Brain pericyte (primary cell): ENCODE measurements at regions not wholly inside any gene's neighbourhood (a gene's known extent, or its start where the extent isn't known, plus 50 kb on each side); places are given as distances from the start of the nearest gene placed in this dataset.
"Not testable (repeated sequence)": the region's sequence is repeated elsewhere in the genome, so short reads cannot be mapped to it uniquely, and the experiment has no call there.

ENCODE experiments used
- DNase-seq: peaks from one replicate; pipeline ENCODE4 v3.0.0-alpha.2; 2012; ENCODE audit warnings: low read depth, low spot score

DNA sequence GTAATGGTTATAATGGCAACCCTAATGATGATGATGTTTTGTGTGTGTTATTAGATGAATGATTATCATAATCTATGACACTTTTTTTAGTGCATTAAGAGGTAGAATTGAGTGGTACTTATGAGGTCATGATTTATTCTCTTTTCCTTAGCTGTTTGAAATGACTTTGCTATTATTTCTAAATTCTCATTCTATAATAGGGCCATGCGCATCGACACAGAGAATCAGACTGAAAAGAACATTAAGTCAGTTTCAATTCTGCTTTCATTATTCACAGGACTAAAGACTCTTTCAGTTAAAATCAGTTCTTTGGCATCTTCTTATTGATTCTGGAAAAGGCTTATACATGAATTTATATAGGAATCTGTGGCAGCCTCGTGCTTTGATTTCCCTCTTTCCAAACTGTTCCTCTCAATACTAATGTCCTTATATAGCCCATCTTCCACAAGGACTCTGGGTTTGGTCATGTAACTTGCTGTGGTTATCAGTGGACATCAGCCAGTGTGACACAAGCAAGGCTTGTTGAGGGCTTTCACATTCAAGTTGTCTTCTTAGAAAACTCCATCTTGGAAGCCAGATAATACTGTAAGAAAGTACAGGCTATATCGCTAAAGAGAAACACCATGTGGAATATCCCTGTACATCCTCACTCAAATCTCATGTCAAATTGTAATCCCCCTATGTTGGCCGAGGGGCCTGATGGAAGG lies 140.3 kb upstream of the CHD1 start:
- DNase-seq: no peak

DNA sequence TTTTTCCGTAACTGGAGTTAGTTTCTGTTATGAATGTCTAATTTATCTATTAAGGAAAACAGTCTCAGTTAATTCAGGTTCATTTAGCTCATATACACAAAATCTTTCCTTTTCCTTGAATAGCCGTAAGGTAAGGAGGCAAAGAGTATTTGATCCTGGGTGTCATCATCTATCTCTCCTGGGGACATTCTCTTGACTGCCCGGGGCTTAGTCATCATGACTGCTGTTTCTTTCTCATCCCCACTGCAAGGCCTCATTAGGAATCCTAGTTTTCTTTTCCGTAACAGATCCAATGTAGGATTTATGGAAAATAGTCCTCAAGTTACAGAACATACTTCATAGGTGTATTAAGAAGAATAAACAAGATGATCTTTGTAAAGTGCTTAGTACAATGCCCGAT lies 134.9 kb upstream of the CHD1 start:
- no peak for DNase-seq

DNA sequence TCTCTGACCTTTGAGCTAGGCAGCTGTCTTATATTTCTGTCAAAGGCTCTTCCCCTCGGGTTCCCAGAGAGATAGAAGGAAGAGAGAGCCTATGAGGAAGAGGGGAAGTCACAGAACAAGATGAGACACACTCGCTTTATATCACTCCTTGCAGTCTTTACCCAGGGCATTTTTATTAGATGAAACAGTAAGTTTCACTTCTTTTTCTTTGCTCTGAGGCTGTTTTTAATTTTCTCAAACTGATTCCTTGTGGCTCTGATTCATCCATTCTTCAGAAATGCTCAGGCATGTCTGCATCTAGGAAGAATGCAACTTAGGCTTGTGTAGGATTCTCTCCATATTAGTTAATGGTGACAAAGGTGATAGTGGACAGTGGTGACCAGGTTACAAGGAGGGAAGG lies 132.9 kb upstream of the CHD1 start:
- no peak for DNase-seq

DNA sequence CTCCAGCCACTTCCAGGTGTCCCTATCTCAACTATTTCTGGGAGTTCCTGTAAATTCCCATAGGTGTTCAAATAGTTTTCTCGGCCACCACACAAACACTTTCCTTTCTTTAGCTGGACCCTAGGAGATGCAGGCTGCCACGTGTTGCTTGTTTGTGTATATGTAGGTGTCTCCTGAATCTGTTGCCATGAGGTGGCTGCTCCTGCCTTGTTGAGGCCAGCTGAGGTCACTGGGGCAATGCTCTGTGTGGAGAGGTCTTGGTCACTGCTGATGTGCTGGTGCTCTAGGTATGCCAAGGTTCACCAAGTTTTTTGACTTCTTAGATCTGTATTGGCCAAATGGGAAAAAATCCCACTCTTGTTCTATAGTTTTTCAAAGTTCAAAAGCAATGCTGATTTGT lies 132.5 kb upstream of the CHD1 start:
- DNase-seq: no peak

DNA sequence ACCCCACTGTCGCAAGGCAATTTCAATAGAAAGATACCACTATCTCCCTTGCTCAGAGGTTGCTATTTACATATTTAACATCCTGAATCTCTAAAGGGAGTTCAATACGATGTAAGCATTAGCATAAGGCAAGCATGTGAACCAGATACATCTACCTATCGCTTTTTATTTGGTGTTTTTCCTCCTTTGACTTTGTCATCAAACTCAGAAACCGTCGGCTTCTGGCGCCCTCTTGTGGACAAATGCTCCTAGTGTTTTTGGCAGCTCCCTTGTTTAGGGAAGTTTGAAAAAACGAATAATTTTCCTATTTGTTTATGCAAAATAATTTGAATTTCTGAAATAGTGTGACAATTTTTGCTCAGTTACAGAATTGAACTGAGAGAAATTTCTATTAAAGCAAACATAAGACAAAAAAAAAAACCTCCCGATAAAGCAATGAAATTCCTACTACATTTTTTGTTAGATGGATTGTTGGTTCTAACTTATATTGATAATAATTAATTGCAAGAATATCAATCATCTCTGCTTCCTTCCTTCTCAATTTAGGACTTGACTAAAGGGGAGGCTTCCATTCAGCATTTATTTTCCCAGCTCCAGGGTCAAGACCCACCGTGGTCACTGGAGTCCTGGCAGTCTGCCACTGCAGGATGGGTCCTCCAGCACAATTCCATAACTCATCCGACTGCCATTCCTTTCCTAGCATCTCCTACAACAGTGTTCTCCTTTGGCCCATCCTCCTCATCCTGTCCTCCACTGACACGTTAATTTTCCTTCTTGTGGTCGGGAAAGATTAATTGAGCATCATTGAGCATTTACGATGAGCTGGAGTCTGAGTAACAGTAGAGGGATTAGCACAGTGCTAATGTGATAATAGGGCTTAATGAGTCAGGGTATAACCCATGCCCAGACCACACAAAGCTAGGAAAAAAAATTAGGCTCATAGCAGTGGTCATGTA lies 131.8 kb upstream of the CHD1 start:
- DNase-seq: peak; percentile 13

DNA sequence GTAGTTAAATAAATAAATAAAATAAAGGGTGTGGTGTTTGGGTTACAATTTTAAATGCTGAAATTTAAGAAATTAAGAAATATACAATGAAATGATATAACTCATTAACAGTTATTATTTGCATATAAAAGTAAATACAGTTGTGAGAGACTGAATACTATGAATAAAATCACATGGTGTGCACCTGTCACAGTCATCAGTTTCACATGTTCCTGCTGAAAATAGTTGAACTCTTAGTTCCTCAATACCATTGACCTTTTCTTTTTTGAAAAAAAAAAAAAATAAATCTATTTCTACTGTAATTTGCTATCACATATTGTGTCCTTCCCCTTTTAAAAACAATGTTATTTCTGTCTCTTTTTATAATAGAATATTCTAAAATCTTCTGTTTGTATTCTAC lies 130.9 kb upstream of the CHD1 start:
- DNase-seq: no peak

DNA sequence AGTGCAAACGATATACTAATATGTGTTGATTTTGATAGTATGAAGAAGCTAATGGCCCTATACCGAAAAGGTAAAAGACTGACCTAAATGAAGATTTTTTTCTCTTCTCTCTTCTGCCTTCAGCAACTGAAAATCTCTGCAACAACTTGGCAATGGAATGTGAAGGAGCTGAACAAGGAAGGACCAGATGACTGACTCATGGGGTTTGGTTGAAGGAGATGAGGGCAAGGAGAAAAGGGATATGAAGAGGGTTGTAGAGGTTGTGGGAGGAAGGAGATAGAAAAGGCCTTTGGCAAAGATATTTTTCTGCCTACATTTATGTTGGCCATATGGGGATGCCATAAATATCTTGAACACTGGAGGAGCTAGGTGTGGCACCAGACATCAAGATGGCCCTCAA lies 129.7 kb upstream of the CHD1 start:
- DNase-seq: no peak

DNA sequence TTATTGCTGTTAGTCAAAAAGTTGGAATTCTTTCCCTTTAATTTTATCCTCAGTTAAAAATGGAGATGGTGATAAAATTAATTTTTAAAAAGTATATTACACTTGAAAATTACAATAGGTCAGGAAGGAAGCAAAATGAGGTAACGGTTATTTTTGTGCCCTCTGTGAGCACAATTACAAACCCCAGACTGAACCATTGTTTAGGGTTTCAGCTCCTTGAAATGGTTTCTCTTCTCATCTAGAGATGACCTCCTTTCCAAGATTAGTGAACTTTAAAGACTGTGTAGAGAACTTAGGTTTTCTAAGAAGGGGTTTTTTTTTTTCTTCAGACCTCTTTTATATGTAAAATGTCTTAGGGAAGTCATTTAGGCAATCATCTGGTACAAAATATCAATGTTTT lies 126.2 kb upstream of the CHD1 start:
- no peak for DNase-seq

DNA sequence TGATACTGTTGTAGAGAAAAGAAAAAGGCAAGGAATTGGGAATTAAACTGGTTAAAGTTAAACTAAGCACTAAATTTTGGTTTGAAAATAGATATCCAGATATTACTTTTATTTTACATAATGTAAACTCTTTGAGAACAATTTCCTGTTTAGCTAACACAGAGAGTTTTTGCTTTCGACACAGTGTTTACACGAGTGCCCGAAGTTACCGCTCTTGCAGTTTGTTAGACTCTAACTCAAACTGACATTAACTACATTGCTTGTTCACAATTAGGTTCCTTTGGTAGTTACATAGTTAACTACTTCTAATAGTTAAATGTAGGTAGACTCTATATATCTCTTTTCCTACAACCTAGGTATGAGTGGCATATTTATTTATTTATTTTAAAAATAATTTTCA lies 117.1 kb upstream of the CHD1 start:
- no peak for DNase-seq

DNA sequence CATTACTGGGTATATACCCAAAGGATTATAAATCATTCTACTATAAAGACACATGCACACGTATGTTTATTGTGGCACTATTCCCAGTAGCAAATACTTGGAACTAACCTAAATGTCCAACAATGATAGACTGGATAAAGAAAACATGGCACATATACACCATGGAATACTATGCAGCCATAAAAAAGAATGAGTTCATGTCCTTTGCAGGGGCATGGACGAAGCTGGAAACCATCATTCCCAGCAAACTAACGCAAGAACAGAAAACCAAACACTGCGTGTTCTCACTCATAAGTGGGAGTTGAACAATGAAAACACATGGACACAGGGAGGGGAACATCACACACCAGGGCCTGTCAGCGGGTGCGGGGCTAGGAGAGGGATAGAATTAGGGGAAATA lies 114.5 kb upstream of the CHD1 start:
- DNase-seq: not testable (repeated sequence)

DNA sequence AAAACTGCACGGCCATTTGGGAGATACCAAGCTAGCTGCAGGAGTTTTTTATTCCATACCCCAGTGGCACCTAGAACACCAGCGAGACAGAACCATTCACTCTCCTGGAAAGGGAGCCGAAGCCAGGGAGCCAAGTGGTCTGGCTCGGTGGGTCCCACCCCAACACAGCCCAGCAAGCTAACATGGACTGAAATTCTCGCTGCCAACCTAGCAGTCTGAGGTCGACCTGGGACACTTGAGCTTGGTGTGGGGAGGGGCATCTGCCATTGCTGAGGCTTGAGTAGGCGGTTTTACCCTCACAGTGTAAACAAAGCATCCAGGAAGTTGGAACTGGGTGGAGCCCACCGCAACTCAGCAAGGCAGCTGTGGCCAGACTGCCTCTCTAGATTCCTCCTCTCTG lies 108.9 kb upstream of the CHD1 start:
- DNase-seq: no peak

DNA sequence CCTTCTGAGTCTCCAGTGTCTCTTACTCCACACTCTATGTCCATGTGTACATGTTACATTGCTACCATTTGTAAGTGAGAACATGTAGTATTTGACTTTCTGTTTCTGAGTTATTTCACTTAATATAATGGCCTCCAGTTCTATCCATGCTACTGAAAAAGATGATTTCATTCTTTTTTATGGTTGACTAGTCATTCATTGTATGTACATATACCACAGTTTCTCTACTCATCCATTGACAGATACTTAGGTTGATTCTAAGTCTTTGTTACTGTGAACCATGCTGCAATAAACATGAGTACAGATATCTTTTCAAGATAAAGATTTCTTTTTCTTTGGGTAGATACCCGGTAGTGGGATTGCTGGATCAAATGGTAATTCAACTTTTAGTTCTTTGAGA lies 107.1 kb upstream of the CHD1 start:
- DNase-seq: no peak

DNA sequence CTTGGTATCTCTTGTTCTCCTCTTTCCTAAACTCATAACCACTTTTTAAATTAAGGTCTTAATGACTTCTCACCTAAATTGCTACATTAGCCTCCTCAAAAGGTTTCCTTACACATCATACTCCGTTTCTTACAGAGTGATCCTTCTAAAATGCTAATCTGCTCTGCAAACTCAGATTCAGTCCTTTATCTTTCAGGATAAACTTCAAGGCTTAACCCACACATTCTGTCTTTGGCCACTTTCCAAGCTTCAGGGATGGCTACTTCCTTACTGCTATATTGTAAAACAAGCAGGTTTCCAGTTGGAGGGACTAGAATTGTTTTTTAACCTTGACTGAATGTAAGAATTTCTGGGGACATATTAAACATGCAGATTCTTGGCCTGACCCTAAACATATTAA lies 105.5 kb upstream of the CHD1 start:
- DNase-seq: no peak

DNA sequence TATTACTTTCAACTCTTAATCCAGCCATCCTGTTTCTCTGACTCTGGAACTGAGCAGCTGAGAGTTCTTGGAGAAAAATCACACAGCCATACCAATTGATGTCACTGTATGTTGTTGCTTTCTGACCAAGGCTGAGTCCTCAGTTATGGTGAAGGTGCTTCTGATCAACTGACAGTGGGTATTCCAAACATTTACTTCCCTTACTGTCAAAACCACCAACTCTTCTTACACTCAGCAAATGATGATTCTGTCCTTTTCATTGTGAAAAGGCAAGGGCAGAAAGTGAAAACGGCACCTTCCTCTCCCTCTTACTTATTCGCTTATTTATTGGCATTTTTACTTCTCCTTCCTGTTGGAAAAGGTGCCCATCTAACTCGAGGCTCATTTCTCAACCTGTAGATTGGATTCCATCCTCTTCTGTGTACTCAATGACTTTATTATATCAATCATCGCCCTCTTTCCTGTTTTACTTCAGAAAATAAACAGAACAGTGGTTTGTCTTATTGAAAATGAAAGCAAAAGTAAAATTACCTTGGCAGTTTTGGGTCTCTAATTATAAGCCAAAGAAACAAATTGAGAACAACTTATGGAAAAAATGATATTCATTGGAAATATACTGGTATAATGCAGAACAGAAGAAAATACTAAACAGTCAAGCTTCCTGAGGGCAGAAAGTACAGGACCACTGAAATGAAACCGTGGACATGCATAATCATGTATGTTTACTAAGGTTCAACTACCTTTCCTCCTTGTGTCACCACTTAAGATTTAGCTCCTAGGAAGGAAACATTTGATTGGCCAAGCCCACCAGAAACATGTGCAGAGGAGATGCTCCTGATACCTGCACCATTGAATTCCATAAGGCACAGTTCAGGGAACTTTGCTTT lies 104.5 kb upstream of the CHD1 start:
- no peak for DNase-seq

DNA sequence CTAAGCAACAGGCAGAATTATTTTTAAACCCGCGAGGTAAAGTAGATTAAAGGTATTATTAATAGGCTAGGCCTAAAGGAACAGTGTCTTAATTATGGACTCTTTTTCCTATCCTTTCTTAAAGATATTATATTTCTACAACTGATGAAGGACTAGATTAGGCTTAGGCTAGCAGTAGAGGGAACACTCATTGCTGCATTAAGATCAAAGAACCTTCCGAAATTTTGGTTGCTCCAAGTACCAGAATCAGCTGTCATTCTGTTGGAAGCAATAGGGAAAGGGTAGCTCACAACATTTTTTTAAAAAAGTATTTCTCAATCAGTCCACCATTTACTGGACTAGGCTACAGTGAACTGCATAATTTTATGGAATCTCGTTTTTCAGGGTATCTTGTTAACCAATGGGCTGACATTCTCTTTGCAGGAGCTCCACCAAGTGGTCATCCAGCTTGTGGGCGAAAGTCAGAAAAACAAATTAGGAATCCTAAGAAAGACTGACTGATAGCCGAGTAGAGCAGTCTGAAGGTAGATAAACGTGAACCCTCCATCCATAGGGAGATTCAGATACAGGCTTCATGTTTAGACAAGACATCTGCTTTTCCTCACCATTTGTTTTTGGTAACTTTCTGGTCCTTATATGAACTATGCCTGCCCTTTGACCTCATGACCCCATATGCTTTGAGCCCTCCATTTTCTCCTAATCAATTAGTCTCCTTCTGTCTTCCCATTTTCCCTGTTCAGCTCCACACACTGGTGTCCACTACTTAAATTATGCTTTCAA lies 103.6 kb upstream of the CHD1 start:
- DNase-seq: peak; percentile 24

DNA sequence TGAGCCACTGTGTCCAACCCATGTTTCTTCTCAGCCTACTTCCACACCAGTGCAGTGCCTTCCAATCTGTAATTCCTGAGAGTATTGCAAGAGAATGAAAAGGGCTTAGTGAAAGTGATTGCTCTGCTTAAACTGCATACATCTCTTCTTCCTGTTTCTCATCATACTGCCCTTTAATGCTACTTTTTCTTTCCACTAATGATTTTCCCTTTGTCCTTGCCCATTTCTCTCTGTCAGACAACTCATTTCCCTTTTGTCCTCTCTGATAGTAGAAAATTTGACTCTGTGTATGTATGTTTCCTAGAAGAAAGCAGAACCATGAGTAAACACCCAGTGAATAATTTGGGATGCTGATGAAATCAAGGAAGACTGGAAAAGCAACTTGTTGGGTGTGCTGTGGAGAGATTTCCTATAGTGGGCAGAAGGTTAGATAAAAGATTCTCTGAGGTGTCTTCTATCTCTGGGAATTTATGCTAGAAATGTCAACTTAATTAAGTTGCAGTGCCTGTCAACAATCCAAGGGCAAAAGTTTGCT lies 102.2 kb upstream of the CHD1 start:
- no peak for DNase-seq

DNA sequence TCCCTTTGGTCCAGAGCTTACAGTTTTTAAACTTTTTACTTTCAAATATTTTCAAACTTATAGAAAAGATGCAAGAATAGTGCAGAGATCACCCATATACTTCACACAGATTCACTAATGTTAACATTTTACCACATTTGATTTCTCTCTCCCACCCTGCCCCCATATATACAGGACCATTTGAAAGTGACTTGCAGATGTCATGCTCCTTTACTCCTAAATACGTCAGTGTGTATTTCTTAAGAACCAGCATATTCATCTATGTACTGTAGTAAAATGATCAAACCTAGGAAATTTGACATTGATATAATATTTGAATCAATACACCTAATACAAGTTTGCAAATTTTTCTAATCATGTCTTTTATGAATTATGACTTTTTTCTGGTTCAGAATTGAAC lies 100.4 kb upstream of the CHD1 start:
- no peak for DNase-seq

DNA sequence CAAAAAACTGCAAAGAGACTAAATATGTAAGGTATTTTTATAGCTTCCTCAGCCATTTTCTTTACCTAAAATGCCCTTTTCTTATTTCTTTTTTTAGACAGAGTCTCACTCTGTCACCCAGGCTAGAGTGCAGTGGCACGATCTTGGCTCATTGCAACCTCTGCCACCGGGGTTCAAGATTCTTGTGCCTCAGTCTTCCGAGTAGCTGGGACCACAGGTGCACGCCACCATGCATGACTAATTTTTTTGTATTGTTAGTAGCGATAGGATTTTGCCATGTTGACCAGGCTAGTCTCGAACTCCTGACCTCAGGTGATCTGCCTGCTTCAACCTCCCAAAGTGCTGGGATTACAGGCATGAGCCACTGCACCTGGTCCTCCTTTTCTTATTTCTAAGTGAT lies 99.4 kb upstream of the CHD1 start:
- DNase-seq: not testable (repeated sequence)

DNA sequence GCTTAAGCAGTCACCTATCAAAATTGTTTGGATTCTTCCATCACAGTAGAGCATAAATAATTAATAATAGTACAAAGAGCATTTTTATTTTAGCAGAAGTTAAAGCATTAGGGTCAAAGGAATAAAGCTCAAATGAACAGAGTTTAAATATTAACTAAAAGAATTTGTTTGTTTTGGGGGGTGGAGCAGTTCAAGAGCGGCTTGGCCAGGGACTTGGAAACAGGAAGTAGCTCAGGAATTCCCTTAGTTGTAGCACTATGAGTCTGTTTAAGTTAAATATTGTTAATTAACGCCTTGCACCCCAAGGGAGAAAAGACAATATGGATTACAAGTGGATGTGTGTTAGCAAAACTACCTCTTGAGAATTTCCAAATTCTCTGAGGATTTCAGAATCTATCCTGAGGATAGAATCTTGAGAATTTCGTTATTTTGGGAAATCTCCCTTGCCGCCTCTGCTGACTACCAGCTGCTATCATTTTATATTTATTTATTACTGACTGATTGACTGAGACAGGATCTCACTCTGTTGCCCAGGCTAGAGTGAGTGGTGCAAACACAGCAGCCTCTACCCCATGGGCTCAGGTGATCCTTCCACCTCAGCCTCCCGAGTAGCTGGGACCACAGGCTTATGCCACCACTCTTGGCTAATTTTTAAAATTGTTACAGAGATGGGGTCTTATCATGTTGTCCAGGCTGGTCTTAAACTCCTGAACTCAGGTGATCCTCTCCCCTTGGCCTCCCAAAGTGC lies 96.7 kb upstream of the CHD1 start:
- DNase-seq: no peak

DNA sequence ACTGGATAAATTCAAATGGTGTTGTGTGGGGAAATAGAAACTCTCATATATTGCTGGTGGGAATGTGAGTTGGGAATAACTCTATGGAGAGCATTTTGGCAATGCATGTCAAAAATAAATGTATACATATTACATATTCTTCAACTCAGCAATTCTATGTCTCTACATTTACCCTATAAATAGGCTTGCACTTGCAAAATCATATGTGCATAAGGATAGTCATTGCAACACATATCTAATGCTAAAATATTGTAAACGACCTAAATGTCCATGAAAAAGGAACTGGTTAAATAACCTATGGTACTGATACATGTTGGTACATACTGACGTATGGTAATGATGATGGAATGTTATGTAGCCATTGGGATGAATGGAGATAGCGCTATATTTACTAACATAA lies 94.5 kb upstream of the CHD1 start:
- DNase-seq: no peak
